ENCODE measurements at regions not wholly inside any gene's neighbourhood (a gene's known extent, or its start where the extent isn't known, plus 50 kb on each side); places are given as distances from the start of the nearest gene placed in this dataset.
"Not testable (repeated sequence)": the region's sequence is repeated elsewhere in the genome, so short reads cannot be mapped to it uniquely, and the experiment has no call there.

DNA sequence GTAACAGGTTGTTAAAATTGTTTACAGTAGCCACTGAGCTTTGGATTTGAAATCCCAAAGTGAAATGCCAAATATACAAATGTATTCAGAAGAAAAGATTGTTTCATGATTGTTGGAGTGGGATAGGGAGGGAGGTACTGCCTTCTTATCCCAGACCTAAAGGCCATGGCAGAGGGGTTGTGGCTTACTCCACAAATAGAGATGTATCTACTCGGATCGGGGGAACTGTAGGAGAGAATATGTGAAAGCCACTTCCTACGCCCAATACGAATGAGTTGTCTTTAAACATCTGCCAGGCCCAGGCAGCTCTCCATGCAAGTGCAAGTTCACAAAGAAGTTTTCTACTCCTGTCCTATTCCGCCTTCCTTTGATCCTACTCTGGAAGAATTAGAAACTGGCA, 150.2 kb upstream of the PRSS12 start:
- DNase-seq = not testable (repeated sequence)

DNA sequence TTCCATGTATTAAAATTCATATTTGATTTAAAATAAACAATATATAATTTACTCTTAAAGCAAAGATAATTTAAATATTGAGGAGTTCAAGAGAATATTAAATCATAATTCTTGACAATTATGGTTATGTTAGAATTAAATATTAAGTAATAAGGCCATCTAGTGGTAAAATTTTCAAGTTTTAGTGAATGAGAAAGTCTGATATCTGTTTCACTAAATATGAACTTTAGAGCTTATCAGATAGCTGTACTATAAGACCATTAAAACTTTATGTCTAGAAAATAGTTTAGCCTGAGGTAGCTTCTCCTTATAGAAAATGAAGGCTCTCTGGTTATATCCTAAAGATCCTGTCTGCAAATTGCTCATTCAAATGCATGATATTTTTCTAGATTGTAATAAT, 152.1 kb upstream of the PRSS12 start:
- DNase-seq = not testable (repeated sequence)

DNA sequence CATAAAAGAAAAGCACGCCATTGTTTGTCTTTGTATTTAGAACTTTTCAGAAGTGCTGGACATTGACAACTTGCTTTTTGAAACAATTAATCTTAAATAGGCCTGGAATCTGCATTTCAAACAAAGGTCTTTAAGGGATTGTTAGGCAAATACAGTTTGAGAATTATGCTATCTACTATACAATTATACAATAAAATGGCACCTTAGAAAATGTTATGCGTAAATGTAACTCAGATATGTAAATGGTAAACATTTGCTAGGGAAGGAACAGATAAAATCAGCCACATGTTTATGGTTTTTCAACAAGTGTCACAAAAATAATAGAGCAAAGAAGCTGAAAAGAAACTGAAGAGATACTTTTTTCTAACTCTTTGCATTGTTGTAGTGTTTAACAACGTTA, 152.7 kb upstream of the PRSS12 start:
- not testable (repeated sequence) for DNase-seq

DNA sequence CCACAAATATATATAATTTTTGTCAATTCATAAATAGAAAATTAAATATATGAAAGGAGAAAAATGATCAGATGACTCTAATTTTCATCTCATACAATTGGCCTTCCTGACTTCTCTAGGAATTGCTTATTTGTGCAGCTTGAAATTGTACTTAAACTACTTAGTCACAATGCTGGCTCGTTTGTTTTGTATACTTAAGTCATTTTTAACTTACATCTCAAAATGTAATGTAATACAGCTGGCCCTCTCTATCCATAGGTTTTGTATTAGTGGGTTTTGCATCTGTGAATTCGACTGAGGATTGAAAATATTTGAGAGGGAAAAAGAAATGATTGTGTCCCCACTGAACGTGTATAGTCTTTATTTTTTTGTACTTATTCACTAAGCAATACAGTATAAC, 160.1 kb upstream of the PRSS12 start:
- not testable (repeated sequence) for DNase-seq

DNA sequence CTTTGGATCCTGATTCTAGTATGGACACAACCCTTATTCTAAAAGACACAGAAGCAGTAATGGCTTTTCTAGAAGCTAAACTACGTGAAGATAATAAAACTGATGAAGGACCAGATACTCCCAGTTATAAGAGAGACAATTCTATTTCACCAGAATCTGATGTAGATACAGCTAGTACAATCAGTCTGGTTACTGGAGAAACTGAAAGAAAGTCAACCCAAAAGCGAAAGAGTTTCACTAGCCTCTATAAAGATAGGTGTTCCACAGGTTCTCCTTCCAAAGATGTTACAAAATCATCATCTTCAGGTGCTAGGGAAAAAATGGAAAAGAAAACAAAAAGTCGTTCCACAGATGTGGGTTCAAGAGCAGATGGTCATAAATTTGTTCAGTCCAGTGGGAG, 161.5 kb upstream of the PRSS12 start:
- not testable (repeated sequence) for DNase-seq

DNA sequence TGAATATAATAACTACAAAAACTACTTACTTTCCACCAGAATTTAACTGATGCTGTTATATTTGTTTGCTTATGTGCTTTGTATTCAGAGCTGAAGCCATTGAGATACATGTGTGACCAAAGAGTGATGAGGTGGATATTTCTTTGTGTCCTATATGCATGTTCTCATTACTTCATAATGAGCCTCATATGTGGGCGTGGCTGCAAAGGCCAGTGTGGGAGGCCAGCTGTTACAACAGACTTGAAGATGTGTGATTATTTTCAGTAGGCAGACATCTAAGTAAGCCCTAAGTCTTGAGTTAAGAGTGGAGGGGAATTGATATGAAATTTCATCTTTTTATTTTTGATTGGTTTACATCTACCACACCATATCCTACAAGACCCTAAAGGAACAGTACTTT, 163.3 kb upstream of the PRSS12 start:
- not testable (repeated sequence) for DNase-seq

DNA sequence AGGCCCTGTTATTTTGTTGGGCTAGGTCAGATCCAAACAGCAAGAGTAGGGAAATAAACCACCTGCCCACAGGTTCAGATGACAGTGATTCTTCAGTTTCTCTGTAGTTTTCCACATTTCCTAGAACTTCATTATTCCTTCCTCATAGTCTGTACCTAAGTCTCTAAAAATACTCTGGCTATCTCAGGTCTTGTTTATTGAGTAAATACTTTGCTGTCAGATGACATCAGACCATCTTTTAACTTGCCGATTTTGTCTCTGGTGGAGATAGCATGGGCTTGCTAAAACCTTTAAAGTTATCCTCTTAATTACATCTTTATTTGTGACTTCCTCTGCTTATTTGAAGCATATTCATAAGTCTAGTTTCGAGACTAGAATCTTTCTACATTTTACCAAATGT, 155.1 kb upstream of the METTL14 start:
- not testable (repeated sequence) for DNase-seq

DNA sequence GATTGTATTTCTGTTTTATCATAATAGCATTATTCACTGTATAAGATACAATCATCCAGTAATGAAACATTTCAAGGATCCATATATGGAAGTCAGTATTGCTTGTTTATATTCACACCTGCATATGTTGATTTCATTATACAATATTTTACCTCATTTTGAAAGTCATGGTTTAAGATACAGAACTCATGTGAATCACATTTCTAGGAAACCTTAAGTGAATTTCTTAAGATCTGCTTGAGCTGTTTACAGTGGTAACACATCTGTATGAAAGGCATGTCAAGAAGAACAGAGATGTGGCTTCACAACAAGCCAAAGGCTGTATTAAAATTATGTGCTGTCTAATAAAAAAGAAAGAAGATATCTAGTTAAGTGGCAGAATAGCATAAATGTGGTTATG, 153.2 kb upstream of the METTL14 start:
- DNase-seq = not testable (repeated sequence)

DNA sequence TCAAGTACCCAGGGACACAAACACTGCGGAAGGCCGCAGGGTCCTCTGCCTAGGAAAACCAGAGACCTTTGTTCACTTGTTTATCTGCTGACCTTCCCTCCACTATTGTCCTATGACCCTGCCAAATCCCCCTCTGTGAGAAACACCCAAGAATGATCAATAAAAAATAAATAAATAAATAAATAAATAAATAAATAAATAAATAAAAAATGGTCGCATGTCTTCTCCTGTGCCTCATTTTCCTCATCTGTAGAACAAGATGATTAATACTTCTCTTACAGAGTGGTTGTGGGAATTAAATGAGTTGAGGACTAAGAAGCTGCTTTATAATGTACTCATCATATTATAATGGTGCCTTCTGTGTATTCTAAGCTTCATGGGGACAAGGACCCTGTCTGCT, 149.4 kb upstream of the METTL14 start:
- DNase-seq = not testable (repeated sequence)

DNA sequence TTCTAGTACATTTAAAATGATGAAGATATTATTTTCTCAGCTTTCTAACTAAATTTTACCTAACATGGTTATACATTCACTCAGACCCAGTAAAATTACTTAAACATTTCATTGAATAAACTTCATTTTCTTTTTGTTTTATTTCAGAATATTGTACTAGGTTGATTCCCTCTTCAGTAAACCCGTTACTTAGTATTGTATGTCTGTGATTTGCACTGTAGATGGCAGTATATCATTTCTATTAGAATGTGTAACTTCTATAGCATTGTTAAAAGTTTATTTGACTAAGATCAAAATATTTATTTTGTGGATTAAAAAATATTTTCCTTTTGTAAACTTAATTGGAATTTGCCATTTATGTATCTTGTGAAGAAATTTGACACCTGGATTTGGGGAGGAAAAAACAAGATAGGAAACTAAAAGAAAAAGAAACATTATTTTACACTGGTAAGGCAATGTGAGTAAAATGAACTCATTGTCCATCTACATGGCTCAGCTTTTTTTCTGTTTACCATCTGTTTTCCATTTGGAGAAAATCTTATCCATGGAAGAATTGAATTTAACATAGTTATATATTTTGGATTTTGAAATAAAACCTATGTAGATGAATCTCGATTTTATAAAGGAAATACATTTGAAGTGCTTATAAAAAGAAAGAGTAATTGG, 145.6 kb upstream of the METTL14 start:
- DNase-seq = not testable (repeated sequence)

DNA sequence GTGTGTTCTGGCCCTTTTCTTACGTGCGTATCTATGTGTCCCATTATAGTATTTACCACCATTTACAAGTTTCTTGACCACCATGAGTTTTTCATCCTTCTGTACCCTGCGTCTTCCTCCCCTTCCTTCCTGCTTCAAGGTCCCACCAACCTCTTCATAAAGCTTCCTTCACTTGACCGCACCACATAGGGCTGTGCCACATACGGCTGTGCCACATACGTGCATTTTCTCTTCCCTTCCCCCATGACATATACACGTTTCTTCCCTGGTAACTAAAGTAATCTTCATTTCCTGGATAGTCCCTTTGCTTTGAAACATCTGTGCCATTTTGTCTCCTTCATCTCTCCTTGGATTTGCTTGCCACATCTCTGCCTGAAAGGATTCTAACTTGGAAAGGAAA, 128.6 kb upstream of the METTL14 start:
- DNase-seq = not testable (repeated sequence)

DNA sequence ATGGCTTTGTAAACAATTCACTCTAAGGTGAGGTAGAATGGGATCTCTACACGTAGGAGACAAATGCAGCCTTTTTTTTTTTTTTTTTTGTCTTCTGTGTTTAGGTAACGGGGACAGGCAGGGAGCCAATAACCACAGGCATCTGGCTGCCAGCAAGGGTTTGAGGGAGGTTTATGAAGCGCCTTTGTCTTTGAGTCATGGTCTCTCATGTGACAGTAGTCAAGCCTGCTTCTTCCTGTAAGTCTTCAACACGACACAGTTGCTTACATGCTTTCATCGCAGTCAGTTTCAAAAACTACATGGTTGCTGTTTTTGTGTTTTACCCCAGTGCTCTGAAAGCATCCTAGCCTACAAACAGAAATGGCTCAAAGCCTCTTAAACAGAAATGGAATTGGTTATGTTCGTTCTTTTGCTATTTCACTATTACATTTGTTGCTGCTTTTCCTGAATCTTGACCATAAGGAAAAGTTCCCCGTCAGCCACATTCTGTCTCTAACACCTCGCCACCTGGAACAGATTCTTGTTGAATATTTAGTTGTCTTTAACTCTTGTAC, 127.8 kb upstream of the METTL14 start:
- no peak for DNase-seq

DNA sequence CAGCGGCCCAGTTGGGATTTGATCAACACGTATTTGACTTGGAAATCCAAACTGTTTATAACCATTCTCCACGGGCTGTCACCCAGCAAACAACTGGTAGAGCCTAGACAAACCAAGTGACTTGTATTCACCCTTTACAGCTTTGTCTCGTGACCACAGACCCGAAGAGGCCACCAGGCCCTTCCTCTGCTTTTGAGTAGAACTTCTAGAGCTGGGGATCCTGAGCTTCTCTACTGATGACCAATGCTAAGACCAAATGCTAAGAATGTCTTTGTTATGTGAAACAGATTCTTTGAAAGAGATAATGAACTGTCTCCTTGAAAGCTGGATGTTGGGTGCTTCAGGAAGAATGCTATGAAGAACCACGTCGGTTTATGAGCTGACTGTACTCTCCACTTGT, 127.0 kb upstream of the METTL14 start:
- DNase-seq = not testable (repeated sequence)

DNA sequence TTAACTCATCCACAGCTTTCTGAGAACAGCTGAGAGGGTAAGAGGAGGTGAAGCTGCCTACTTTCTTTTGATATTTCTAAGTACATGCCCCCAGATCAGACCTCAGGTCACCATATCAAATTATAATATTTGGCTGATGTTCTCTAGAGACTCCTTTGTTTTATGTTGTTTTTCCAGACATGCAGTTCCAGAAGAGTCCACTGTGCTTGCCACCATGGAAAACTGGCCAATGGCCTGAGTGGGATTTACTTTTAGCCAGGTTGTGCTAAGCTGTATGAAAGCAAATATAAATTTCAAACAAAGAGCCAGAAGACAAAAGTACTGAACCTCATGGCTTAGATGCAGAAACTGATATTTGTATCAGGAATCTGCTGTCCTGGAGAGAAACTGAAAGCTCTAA, 123.6 kb upstream of the METTL14 start:
- not testable (repeated sequence) for DNase-seq

DNA sequence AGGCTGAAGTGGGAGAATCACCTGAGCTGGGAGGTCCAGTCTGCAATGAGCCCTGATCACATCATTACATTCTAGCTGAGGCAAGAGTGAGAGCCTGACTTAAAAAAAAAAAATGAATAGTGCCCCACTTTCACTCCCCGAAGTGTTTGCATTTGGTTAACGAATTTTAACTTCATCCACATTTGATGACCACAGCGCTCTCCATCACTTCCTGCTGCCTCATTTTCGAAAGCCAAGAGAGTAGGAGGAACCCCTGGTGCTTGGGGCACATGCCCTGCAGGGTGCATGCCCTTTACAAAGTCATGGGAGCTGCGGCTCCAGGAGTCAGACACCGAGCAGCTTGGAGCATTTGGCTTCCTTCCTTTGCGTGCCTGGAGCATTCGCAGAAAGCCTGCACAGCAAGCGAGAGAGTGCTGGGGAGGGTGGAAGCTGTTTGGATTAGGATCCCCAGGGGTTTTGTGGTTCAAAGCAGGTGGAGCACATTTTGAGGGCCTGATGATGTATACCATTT, 119.1 kb upstream of the METTL14 start:
- not testable (repeated sequence) for DNase-seq

DNA sequence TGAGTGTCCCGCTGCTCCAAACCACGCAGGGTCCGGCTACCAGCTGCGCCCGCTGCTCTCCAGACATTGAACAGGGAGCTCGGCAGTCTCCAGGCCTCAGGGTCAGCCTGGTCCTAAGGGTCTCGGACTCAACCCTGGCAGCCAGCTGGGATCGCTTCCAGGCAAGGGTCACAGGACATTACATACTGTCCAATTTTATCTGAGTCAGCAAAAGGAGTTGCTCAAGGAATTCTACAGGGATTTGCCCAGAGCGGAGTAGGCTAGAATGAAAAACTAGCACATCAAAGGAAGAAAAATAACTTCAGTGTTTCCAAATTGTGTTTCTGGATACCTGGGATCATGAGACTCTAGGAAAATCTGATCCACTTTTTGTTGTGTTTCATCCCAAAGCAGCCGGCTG, 112.2 kb upstream of the METTL14 start:
- not testable (repeated sequence) for DNase-seq

DNA sequence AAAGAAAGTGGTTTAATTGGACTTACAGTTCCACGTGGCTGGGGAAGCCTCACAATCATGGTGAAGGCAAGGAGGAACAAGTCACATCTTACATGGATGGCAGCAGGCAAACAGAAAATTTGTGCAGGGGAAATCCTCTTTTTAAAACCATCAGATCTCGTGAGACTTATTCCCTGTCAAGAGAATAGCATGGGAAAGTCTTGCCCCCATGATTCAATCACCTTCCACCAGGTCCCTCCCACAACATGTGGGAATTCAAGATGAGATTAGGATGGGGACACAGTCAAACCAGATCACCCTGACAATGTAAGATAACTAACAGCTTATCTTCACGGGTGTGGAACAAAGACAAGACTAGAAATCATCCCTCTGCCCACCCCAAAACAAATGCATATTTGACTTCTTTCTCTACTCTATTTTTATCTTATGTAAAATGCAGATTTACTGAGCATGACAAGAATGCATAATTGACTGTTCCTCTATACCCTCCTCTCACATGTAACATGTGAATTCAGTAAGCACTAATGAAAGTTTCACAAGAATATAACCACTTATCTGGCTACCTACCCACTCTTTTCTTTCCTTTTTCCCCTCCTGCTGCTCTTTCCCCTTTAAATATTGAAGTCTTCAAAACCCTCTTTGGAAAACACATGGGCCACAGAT, 110.8 kb upstream of the METTL14 start:
- not testable (repeated sequence) for DNase-seq

DNA sequence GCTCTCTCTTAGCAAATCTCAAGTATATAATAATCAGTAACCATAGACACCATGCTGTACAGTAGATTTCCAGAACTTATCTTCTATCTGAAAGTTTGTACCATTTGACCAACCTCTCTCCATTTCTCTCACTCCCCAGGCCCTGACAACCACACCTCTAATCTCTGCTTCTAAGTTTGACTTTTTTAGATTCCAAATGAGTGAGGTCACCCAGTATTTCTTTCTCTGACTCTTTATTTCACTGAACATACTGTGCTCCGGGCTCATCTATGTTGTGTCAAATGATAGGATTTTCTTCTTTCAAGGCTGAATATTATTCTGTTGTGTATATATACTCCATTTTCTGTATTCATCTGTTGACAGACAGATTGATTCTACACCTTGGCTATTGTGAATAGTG, 110.1 kb upstream of the METTL14 start:
- DNase-seq = not testable (repeated sequence)

DNA sequence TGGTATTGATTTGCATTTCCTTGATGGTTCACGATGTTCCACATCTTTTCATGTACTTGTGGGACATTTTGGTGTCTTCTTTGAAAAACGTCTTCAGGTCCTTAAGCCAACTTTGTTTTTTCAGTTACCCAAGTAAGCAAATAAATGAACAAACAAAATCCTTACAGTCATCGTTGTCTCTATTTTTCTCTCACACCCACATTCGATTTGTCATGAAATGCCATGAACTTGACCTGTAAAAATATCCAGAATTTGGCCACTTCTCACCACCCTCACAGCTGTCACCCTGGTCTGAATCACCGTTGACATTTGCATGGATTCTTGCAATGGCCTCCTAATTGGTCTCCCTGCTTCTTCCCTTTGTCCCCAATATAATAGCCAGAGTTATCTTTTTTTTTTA, 109.5 kb upstream of the METTL14 start:
- not testable (repeated sequence) for DNase-seq

DNA sequence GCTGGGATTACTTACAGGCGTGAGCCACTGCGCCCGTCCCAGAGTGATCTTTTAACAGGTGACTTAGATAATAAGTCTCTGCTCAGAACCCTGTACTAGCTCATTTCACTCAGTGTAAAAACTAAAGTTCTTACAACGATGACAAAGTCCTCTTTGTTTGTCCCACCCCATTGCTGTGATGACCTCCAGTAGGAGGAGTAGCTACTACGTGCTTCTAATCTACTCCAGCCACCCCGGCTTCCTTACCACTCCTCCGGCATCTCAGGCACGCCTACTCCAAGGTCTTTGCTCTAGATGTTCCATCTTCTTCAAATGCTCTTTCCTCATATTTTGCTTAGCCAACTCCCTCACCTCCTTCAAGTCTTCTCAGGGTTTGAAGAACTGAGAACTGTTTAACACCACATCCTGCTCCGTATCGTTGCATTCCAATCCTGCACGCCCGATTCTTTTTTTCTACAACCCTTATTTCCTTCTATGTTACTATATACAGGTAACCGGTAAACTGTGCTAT, 108.4 kb upstream of the METTL14 start:
- not testable (repeated sequence) for DNase-seq

DNA sequence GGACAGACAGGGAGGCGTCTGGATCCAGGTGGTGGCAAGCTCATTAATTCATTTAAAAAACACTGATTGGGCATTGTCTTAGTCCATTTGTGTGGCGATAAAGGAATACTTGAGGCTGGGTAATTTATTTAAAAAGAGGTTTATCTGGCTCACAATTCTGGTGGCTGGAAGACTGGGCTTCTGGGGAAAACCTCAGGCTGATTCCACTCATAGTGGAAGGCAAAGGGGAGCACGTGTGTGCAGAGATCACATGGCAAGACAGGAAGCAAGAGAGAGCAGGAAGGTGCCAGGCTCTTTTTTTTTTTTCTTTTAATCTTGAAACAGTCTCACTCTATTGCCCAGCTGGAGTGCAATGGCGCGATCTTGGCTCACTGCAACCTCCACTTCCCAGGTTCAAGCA, 100.2 kb upstream of the METTL14 start:
- DNase-seq = no peak

DNA sequence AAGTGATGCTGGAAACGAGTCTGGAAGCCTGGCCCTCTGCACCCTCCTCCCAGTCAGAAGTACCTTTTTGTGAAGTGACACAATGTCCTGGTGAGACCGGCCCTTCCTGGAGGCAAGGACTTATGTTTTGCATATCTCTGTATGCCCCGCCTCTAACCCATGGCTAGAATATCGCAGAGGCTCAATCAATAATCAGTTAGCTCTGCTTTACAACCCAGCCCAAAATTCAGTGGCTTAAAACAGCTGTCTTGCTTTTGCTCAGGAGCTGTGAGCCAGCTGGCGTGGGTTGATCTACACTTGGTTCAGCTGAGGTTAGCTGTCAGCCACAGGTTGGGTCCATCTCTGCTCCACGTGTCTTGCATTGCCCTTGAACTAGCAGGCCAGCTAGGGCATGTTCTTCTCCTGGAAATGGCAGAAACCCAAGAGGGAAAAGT, 98.8 kb upstream of the METTL14 start:
- no peak for DNase-seq

Measured in renal pelvis (tissue), 1 donor.